GM18498 (cell line): ENCODE measurements at regions not wholly inside any gene's neighbourhood (a gene's known extent, or its start where the extent isn't known, plus 50 kb on each side); places are given as distances from the start of the nearest gene placed in this dataset.

ENCODE experiments used
- ATAC-seq: cut with Tn5 transposase; IDR thresholded peaks from one replicate; pipeline ENCODE4 v1.9.1; 2021; ENCODE audit warnings: mild to moderate bottlenecking, moderate library complexity; ENCODE audit not compliant: unreplicated experiment

DNA sequence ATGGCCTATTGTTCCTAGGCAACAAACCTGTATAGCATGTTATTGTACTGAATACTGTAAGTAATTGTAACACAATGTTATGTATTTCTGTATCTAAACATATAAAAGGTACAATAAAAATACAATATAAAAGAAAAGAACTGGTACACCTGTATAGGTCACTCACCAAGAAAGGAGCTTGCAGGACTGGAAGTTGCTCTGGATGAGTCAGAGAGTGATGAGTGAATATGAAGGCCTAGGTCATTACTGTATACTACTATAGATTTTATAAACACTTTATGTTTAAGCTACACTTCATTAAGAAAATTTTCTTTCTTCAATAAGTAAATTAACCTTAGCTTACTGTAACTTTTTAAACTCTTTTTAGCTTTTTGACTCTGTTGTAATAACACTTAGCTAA is 559.9 kb downstream of the PLPP3 start:
- no peak for ATAC-seq

DNA sequence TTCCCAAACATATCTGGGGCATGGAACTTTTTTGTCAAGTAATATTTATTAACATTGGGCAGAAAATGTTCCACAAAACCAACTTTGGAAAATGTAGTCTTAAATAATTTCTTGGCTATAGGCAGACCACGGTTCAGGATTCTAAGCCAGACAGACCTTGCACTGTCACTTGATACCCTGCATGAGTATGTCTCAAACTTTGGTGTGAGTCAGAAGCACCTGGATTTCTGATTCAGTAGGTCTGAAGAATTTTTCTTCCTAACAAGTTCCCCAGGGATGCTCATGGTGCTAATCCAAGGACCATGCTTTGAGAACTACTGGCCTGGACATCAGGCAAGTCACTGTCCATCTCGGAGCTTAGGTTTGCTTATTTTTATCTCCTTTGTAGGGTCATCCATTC is 562.0 kb downstream of the PLPP3 start:
- ATAC-seq = no peak

DNA sequence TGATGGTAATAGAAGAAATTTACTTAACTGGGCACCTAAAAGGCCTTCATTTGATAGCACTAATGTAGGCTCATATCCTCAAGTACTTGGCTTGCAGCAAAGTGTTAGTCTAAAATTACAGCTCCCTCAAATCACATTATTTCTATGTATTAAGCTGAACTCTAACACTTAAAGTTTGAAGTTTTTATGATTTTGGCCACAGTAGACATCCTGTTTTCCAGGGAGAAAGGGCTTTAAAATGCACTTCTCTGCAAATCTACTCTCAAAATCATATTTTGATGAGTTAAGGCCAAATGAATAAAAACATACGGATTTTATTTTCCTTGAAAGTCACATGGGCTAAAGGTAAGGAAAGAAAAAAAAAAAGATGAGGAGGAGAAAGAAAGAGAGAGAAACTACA is 575.5 kb downstream of the PLPP3 start:
- ATAC-seq = no peak

DNA sequence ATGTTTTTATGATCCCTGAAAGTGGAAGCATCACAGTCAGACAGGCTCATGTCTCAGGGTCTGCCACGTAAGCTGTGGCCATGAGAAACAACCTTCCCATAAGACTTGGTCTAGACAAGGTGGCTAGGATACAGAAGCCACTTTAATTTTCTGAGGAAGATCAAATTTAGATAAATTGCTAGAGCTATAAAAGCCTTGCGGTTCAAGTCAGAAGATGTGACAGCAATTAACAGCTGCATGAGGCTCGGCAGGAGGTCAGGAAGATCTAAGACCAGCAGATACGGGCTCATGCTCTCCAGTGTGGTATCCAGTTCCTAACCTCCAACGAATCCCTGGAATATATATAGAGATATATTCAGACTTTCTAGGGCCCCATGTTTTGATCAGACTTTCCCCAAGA is 577.1 kb downstream of the PLPP3 start:
- ATAC-seq = no peak

DNA sequence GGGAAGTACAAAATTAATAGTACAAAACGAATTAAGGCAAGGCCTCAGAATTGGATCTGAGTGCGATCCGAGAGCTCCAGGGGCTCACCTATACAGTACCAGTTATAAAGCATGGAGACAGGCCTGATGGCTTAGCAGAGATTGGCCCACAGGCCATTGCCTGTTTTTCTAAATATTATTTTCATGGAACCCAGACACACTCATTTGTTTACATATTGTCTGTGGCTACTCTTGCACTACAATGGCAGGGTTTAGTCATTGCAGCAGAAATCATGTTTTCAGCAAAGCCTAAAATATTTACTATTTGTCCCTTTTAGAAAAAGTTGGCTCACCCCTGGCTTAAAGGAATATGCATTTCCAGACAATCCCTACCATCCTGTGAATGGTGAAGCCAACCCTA is 578.9 kb downstream of the PLPP3 start:
- no peak for ATAC-seq

DNA sequence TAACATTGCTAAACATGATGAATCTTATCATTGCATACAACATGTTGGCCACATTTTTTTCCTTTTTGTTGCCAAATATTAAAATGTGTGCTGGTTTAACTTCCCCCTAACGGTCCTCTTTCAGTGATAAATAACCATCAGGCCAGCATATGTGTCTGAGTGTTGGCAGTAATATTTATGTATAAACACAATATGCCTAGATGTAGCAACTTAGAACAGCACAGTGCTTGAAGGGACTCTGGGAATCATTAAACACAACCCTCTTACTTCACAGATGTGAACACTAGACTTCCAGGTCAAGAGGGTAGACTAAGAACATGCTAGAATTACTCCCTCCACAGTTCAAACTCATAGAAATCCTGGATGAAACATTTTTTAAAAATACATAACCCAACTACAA is 581.8 kb downstream of the PLPP3 start:
- ATAC-seq = no peak

DNA sequence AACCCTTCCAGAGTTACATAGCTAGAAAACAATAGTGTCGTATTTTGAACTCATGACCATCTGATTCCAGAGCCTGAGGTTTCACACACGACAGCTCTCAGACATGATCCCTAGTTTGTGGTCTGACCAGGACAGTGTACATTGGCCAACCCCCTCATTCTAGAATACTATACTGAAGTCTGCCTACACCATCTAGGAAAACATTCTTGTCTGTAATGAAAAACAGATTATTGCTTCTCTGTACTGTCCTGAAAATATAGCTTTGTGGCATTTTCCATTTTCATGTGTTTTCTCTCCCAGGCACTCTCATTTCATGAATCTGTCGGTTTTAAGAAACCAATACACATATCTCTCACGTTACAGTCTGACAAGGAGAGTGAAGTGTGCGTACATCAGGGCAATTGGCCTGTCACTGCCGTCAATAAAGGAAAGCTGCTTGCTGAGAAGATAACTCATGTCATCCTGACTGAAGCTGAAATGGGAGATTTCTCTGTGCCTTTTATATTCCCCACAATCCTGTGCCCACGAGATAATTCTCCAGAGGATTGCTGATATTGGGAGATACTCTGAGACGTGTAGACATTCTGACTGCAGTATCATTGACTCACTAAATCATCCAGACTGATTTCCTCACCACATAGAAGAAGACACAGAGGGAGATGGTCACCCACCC is 585.6 kb downstream of the PLPP3 start:
- no peak for ATAC-seq

DNA sequence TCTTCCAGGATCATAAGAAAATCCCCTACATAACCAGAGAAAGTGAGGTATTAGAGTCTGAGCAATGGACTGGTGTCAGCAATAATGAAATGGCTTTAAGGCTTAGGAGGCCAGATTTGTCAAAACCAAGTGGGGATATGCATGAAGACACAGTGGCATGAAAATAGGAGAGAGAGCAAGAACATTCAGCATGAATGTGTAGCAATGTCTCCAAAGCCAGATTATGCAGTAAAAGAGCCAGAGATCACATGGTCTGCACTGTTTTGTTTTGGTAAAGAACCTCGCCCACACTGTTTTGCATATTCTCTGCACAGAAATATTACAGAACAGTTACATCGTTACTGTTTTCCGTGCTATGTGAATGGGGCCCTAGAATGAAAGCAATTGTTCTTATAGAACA is 589.4 kb downstream of the PLPP3 start:
- ATAC-seq = no peak

DNA sequence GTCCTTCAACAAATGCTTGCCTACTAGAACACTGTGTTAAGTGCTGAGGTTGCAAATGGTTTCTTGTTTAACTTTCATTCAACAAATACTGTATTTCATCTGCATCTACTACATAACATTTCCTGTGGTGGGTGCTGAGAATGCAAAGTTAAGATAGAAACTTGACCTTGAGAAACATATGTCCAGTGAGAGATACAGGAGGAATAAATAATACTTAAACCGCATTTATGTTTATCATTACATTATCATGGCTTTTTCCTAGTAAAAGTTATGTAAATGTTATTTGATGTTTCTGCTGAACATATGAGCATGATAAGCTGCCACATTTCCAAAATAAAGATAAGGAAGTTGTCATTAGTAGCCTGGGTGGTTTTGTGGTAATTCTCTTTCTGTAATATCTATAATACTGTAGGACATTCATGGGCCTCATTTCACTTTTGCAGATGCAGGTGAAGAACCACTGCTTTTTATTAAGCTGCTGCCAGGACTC is 590.4 kb downstream of the PLPP3 start:
- no peak for ATAC-seq

DNA sequence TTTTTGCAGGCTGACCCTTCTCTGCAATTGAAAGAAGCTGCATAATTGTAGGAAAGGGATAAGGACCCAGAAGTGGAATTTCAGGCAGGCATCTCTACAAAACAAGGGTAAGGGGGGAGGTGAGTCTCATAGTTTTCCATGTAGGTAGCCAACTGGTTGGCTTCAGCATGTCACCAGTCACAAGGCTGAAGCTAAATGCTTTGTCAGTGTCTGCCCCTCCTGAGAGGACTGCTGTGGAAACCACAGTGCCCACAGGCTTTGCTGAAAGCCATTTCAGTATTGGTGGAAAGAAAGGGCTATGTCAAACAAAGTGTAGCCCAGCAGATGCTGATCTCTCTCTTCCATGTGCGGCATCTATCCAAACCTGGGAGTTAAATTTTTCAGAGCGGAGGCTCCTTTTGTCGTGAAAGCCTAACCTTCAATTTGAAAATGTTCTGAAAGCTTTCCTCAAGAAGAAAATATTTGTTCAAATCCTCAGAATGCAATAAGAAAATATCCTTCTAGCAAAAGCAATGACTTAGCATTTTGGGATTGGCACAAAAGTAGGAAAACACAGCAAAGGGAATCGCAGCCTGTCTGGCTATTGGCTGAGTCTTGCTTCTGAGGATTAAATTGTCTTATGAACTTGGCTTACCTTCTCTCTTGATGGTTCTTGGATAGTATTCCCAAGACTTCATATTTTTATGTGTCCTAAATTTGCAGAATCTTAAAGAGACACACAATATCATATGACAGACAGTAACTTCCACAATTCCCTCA is 591.7 kb downstream of the PLPP3 start:
- ATAC-seq = no peak

DNA sequence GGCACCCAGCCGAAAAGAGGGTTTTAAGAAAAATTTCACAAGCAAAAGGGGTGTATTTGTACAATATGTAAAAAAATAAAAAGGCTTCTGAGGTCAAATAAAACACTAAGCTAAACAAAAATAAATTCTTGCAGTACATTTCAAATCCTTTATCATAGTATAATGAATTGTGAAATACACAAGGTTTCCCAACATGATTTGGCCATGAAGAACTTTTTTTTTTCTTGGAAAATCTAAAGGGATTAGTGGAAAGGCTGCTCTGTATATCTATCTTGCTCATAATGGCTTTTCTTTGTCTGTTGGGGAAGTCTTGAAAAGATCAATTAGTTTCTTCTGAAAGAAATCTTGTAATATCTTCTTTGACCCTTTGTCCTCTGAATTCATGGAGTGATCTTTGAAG is 593.4 kb downstream of the PLPP3 start:
- ATAC-seq = no peak

DNA sequence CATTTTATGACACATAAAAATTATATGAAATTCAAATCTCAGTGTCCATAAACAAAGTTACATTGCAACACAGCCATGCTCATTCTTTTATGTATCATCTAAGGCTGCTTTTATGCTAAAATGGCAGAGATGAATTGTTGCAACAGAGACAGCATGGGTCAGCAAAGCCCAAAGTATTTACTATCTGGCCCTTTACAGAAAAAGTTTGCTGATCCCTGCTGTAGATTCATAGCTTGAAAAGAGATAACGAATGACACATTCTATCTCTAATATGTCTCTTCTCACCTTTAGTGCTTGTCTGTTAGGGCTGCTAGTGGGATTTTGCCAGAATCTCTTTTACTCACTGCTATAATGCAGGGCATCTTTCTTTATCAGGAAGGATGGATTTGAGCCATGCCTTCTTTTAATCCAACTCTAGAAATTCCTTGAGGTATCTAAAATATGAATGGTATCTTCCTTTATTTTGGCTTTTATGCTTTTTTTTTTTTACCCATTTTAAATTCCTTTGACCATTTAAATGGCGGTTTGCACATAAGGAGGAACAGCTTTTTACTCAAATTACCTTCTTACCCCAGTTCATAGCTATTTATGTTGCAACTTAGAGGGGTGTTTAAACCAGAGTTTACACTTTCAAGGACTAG is 598.2 kb downstream of the PLPP3 start:
- ATAC-seq = no peak

DNA sequence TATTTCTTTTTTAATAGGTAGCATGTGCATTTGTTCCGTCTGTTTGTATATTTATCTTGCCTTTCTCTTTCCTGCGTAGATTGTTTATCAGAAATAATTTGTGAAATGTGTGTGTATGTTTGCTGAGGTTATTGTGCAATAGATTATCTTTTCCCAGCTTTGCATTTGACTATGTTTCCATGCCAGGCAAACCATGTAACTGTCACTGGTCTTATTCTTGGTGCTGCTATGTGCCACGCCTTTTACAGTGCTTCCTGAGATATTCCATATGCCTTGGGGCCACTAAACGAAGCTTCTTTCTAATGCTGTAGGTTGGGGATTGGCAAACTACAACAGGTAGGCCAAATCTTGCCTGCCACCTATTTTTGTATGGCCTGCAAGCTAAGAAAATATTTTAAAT is 598.8 kb downstream of the PLPP3 start:
- no peak for ATAC-seq

DNA sequence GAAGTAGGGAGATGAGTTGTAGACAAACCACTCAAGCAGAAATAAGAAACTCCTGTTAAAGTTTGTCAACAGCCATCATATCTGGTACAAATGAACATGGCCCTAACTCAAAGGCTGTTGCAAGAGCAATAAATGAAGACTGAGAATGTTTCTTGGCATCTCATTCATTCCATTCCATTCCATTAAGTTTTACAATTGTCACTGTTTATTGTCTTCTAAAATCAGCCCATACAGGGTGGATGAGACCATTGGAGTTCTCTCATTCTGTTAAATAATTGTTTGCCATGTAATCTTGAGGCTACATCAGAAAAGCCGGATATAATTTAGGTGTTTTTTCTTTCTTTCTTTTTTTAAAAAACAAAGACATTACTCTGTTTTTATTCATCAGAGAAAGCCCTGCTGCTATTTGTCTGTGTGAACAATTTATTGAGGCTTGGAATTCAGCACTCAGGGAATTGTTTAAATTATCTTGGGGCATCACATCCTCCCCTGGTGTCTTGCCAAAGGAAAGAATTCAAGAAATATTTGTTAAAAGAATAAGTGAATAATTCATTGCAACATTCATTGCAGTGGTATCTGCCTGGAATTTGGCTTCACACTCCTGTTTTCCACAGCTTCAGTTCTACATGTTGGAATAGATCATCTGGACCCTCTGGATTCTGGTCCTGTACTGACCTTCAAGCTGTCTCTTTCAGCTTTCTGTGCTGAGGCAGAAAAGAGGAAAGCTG is 604.5 kb downstream of the PLPP3 start:
- ATAC-seq = no peak

DNA sequence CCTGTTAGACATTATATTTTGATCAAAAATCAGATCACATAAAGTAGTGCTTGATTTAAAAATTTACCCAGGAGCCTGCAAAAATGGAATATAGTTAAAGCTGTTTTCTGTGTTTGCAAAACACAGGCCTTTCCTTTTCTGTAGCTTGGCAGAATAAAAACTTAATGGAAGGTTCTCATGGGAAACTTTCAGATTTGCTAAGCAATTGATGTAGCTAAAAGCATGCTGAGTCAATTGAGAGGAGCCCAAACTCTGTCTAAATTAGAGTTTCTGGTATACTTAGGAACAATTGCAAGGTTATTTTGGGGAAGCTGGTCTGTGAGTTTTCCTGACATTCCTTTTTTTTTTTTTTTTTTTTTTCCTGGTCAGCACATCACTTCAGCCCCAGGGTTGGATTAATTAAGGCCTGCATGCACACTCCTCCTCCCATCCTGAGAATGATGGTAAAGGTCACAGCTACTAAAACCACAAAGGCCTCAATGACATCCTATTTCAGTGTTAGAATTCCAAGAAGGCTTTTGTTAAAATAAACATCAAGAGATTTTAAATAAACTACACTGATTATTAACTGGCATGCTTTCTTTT is 608.7 kb downstream of the PLPP3 start:
- ATAC-seq = no peak

DNA sequence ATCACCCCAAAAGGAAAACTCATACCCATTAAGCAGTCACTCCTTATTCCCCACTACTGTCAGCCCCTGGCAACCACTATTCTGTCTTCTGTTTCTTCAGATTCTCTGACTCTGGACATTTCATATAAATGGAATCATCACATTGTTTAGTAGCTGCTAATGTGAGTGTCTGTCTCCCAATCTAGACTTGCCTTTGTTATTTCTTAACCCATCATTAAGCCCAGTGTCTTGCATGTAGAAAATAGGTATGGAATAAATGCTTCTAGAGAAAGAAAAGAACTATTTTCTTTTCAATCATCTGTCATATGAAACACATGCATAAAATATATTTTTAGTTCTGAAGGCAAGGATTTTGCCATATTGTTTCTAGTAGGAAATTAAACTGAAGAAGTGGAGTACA is 610.0 kb downstream of the PLPP3 start:
- ATAC-seq = no peak

DNA sequence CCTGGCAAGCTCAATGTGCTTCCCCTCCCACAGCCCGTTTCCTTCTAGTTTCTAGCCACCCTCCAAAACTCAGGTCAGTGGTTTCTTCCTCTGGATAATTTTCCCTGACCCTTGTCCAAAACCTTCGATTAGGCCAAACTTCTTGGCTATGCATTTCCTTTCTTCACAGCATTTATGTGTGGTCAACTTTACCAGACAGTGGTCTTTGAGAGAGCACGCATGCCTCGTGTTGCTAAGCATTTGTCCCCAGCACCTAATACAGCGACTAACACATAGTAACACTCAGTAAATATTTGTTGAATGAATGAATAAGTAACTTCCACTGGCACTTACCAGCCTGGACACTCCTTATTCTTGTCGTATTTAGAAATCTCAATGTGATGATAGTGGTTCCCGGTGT is 610.7 kb downstream of the PLPP3 start:
- ATAC-seq = no peak

DNA sequence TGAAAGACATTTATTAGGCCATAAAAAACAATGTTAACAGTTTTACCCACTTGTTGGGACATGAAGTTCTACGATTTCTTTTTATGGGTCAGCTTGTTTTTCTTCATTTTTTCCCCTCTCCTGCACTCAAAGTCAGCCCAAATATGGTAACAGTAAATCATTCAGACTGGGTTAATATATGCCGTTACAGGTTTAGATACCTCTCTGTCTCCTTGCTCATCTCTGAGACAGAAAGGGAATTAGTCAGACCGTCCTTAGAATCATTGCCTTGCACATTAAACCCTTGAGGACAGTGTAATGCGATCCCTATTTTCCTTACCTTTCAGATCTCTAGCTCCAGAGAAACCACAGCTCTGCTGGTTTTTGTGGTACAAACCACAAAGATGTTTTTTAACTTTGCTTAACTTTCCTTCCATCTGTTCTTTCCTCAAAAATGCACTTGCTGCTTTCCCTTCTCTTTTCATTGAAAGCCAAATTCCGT is 613.3 kb downstream of the PLPP3 start:
- no peak for ATAC-seq

DNA sequence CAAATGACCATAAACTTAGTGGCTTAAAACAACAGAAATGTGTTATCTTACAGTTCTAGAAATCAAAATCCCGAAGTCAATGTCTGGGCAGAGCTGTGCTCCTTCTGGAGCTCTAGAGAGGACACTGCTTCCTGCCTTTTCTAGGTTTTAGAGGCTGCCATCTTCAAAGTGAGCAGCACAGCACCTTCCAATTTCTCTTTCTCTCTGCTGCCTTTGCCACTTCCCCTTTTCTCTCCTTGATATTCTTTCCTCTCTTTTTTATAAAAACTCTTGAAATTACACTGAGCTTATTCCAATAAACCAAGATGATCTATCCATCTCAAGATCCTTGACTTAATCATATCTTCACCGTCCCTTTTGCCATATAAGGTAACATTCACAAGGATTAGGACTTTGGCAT is 616.9 kb downstream of the PLPP3 start:
- no peak for ATAC-seq

DNA sequence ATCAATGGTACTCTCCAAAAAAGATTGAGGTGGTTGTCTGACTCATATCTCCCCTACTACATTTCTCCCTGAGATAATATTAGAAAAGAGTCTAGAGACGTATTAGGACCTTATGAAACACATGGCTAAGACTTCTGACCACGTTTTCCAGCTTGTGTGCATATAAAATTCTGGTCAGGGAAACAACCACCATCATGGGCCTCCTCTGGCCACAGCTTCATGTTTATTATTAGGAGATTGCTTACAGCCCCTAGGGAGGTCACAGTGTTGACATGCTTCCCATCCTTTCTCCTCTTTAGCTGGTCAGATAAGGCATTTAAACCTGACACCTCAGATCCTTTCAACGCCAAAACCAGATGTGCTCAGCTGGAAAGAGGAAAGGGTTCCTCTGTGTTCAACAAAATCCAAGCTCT is 620.2 kb downstream of the PLPP3 start:
- no peak for ATAC-seq

DNA sequence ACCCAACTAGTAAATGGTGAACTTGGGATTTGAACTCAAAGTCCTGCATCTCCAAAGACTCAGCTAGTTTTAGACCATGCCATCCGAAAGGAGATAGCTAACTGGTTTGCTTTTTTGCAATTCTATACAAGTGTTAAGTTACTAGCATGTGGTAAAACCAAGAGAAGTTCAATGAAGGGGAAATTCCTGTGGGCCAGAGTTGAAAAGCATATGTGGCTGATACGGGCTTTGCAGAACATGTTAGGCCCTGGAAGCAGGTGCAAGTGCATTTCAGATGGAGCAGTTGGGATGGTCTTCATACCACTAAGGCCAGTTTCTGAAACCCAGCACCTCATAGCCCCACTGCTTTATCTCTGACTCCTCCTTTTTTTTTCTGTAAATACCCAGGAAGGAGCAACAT is 620.9 kb downstream of the PLPP3 start:
- no peak for ATAC-seq
